ENCODE measurements at regions not wholly inside any gene's neighbourhood (a gene's known extent, or its start where the extent isn't known, plus 50 kb on each side); places are given as distances from the start of the nearest gene placed in this dataset.

GRCh38 chr2:147109291-147109690, 735.5 kb upstream of the ACVR2A start:
- no peak for TF ChIP-seq CTCF (IDR thresholded peaks at IDR 0.05; ENCODE audit: insufficient read depth, low read depth, low read length)
- no peak for TF ChIP-seq EZH2 (IDR thresholded peaks at IDR 0.05; ENCODE audit: insufficient read depth, low read length)

Measured in astrocyte (in vitro differentiated cells and primary cell).